B cell (primary cell): ENCODE measurements at regions not wholly inside any gene's neighbourhood (a gene's known extent, or its start where the extent isn't known, plus 50 kb on each side); places are given as distances from the start of the nearest gene placed in this dataset.

Experiments
- ATAC-seq: fragments of 200-7000 bp; cut with Tn5 transposase; one replicate; pipeline ENCODE4 v1.10.0; 2021; ENCODE audit warnings: low read depth, mild to moderate bottlenecking, moderate number of reproducible peaks, moderate library complexity
- CTCF ChIA-PET: fragments of 350-600 bp; sonication (Branson Sonifier 250); formaldehyde crosslinking; loops from one replicate; lab custom pipeline; 2021; ENCODE audit warnings: antibody characterized with exemption, inconsistent platforms; lab: Charles Lee
- POLR2A ChIA-PET: fragments of 350-600 bp; sonication (Branson Sonifier 250); formaldehyde crosslinking; loops from one replicate; lab custom pipeline; 2021; ENCODE audit warnings: antibody characterized with exemption; lab: Charles Lee
- DNase-seq: peaks from one replicate; pipeline ENCODE4 v3.0.0; 2013
- H2AFZ ChIP-seq: 2 replicates; pipeline ENCODE4 v1.6.1; 2012; ENCODE audit warnings: mild to moderate bottlenecking, low read depth, low read length; ENCODE audit not compliant: insufficient read depth, poor library complexity, severe bottlenecking
- H3K27ac ChIP-seq, 2 donors: 1 replicate in 1 of 2; 2 replicates in 1 of 2; pipeline ENCODE4 v1.5.1; 2012 to 2013; ENCODE audit warnings: low read length in 2 of 2, mild to moderate bottlenecking in 2 of 2, moderate library complexity in 1 of 2
- H3K27me3 ChIP-seq, 4 experiments: fragments of 200-600 bp in 1 of 4; sonication (generic) in 1 of 4; replicated peaks in 1 of 4; 1 replicate in 2 of 4; 2 replicates in 2 of 4; pipeline versions ENCODE4 v1.6.1 to v1.7.0; 2013 to 2016; ENCODE audit warnings: low read length in 3 of 4, mild to moderate bottlenecking in 2 of 4, mixed read lengths in 1 of 4, moderate library complexity in 1 of 4; ENCODE audit not compliant: insufficient read depth in 4 of 4, control insufficient read depth in 3 of 4; ENCODE audit errors: control extremely low read depth in 1 of 4
- H3K36me3 ChIP-seq, 2 experiments: replicated peaks in 1 of 2; 1 replicate in 1 of 2; 2 replicates in 1 of 2; pipeline versions ENCODE4 v1.6.1 to v1.7.1; 2013; ENCODE audit warnings: low read length in 1 of 2; ENCODE audit not compliant: insufficient read depth in 2 of 2, control insufficient read depth in 1 of 2; ENCODE audit errors: control extremely low read depth in 1 of 2, extremely low read depth in 1 of 2
- H3K4me1 ChIP-seq, 2 donors: fragments of 200-600 bp in 1 of 2; sonication (generic) in 1 of 2; 1 replicate in 1 of 2; 2 replicates in 1 of 2; pipeline versions ENCODE4 v1.5.1 to v1.6.1; 2013 to 2017; ENCODE audit warnings: low read length in 2 of 2; ENCODE audit not compliant: control insufficient read depth in 2 of 2, insufficient read depth in 2 of 2
- H3K4me2 ChIP-seq: replicated peaks from 2 replicates; pipeline ENCODE3; 2012; ENCODE audit warnings: mild to moderate bottlenecking, low read depth, low read length; ENCODE audit not compliant: poor library complexity, severe bottlenecking
- H3K4me3 ChIP-seq, 5 experiments: fragments of 200-600 bp in 1 of 5; sonication (generic) in 1 of 5; 1 replicate in 3 of 5; 2 replicates in 2 of 5; pipeline versions ENCODE4 v1.5.1 to v1.7.0; 2011 to 2016; ENCODE audit warnings: low read length in 4 of 5, mild to moderate bottlenecking in 4 of 5, low read depth in 2 of 5, control low read depth in 1 of 5, moderate library complexity in 1 of 5; ENCODE audit not compliant: insufficient read depth in 1 of 5; ENCODE audit errors: control extremely low read depth in 1 of 5, extremely low read depth in 1 of 5
- H3K79me2 ChIP-seq: fragments of 200-600 bp; sonication (generic); one replicate; pipeline ENCODE4 v1.6.0; 2016; ENCODE audit warnings: low read length; ENCODE audit not compliant: control insufficient read depth, insufficient read depth
- H3K9ac ChIP-seq: fragments of 200-600 bp; sonication (generic); 2 replicates; pipeline ENCODE4 v1.6.1; 2017; ENCODE audit warnings: mild to moderate bottlenecking, low read length, moderate library complexity
- H3K9me3 ChIP-seq, 3 donors: one replicate each; pipeline versions ENCODE4 v1.6.1 to v1.7.1; 2013; ENCODE audit warnings: low read length in 2 of 3; ENCODE audit not compliant: control insufficient read depth in 2 of 3, insufficient read depth in 1 of 3; ENCODE audit errors: control extremely low read depth in 1 of 3
- H4K20me1 ChIP-seq: 2 replicates; pipeline ENCODE4 v1.6.0; 2012; ENCODE audit warnings: mild to moderate bottlenecking, low read length; ENCODE audit not compliant: insufficient read depth, control insufficient read depth, poor library complexity, severe bottlenecking
- H3K27ac Mint-ChIP-seq: one replicate; pipeline ENCODE4 v1.8.0; 2021; ENCODE audit warnings: mixed read lengths
- H3K27me3 Mint-ChIP-seq: one replicate; pipeline ENCODE4 v1.8.0; 2021; ENCODE audit warnings: mixed read lengths
- H3K4me1 Mint-ChIP-seq: one replicate; pipeline ENCODE4 v1.8.0; 2021; ENCODE audit warnings: mixed read lengths
- H3K4me3 Mint-ChIP-seq: one replicate; pipeline ENCODE4 v1.8.0; 2021; ENCODE audit warnings: mixed read lengths
- H3K9me3 Mint-ChIP-seq: one replicate; pipeline ENCODE4 v1.8.0; 2022; ENCODE audit warnings: mixed read lengths; ENCODE audit not compliant: insufficient read depth
- CTCF ChIP-seq: fragments of 200-600 bp; IDR thresholded peaks from one replicate; pipeline ENCODE4 v1.8.0; 2022; ENCODE audit warnings: antibody characterized with exemption, mild to moderate bottlenecking
- EZH2 ChIP-seq: IDR thresholded peaks from 2 replicates; pipeline ENCODE4 v1.6.1; 2012; ENCODE audit warnings: borderline replicate concordance, low read depth, mild to moderate bottlenecking, moderate library complexity, low read length; ENCODE audit not compliant: insufficient read depth, poor library complexity, severe bottlenecking
- WGBS: methylation state at CpG from one replicate; pipeline ENCODE4 v1.1.5; 2013; ENCODE audit warnings: missing lambda C conversion rate; ENCODE audit not compliant: insufficient coverage; 5-methylcytosine and 5-hydroxymethylcytosine counted together
- intact Hi-C: fragments of 100-400 bp; cut with micrococcal nuclease; formaldehyde crosslinking; loops from one replicate; pipeline ENCODE4 v1.10.0; 2022

- ChIA-PET CTCF (no interaction called here), POLR2A (no interaction called here)
- Histone ChIP-seq H4K20me1 (no peaks in the 10 kb centered on the region), H2AFZ (no peak overlapping the region), H3K4me3 (no peak overlapping the region), H3K79me2 (no peaks in the 10 kb centered on the region), H3K4me2 (no peak overlapping the region), H3K27ac (no peak overlapping the region), H3K9me3 (peaks cover 0 to 3% (median 0%) of the 10 kb centered on the region in 3 donors), H3K4me1 (no peaks in the 10 kb centered on the region), H3K27me3 (no peaks in the 10 kb centered on the region), H3K36me3 (no peaks in the 10 kb centered on the region), H3K9ac (no peak overlapping the region)
- 92% methylated on average over 9 of the region's 9 CpGs for WGBS
- no peak overlapping the region for H3K4me3 Mint-ChIP-seq
- DNase-seq, result no peak
- H3K27me3 Mint-ChIP-seq, result no peaks in the 10 kb centered on the region
- intact Hi-C loops, result no loop called here
- H3K4me1 Mint-ChIP-seq, result no peaks in the 10 kb centered on the region
- no peak for ATAC-seq
- TF ChIP-seq CTCF, result no peak
- no peak for TF ChIP-seq EZH2
- peaks cover 2% of the 10 kb centered on the region for H3K9me3 Mint-ChIP-seq
- H3K27ac Mint-ChIP-seq, result no peak overlapping the region
Measured at GRCh38 chr4:62771983-62772557, 1571.9 kb downstream of the ADGRL3 start.

GRCh38 chr4:62740296-62740695 is 1540.2 kb downstream of the ADGRL3 start:
- DNase-seq (no peak), ATAC-seq (no peak)
- ChIA-PET POLR2A (no interaction called here), CTCF (no interaction called here)
- H2AFZ ChIP-seq, result no peak overlapping the region
- no peaks in the 10 kb centered on the region for H3K27me3 Mint-ChIP-seq
- no peaks in the 10 kb centered on the region for H3K4me1 ChIP-seq
- 92% methylated on average over 4 of the region's 6 CpGs for WGBS
- H3K9me3 ChIP-seq, result no peaks in the 10 kb centered on the region
- H4K20me1 ChIP-seq, result no peaks in the 10 kb centered on the region
- TF ChIP-seq EZH2 (no peak), CTCF (no peak)
- H3K27me3 ChIP-seq, result no peaks in the 10 kb centered on the region
- no peaks in the 10 kb centered on the region for H3K4me1 Mint-ChIP-seq
- H3K27ac Mint-ChIP-seq, result no peak overlapping the region
- no peaks in the 10 kb centered on the region for H3K79me2 ChIP-seq
- intact Hi-C loops, result no loop called here
- H3K4me2 ChIP-seq, result no peak overlapping the region
- no peak overlapping the region for H3K9ac ChIP-seq
- H3K4me3 ChIP-seq, result no peak overlapping the region
- no peak overlapping the region for H3K27ac ChIP-seq
- H3K4me3 Mint-ChIP-seq, result no peak overlapping the region
- no peaks in the 10 kb centered on the region for H3K9me3 Mint-ChIP-seq
- H3K36me3 ChIP-seq, result no peaks in the 10 kb centered on the region
